ENCODE measurements at regions not wholly inside any gene's neighbourhood (a gene's known extent, or its start where the extent isn't known, plus 50 kb on each side); places are given as distances from the start of the nearest gene placed in this dataset.
"Not testable (repeated sequence)": the region's sequence is repeated elsewhere in the genome, so short reads cannot be mapped to it uniquely, and the experiment has no call there.

- intact Hi-C loops (cut with micrococcal nuclease), result no loop called here
- Mint-ChIP-seq H3K9me3 (peaks cover 8% of the 10 kb centered on the region), H3K27ac (no peak overlapping the region), H3K27me3 (peaks cover 11% of the 10 kb centered on the region), H3K4me3 (no peak overlapping the region), H3K36me3 (ENCODE audit: low read depth) (no peaks in the 10 kb centered on the region), H3K4me1 (peaks cover 20% of the 10 kb centered on the region)
- DNase-seq, result no peak
These were observed 59.5 kb downstream of the SMIM38 start for GRCh38 chr11:69215216-69215615.

- Mint-ChIP-seq H3K4me3 (no peak overlapping the region), H3K27ac (no peak overlapping the region), H3K9me3 (peaks cover 8% of the 10 kb centered on the region), H3K4me1 (peaks cover 18% of the 10 kb centered on the region), H3K27me3 (peaks cover 11% of the 10 kb centered on the region), H3K36me3 (ENCODE audit: low read depth) (no peaks in the 10 kb centered on the region)
- intact Hi-C loops (cut with micrococcal nuclease), result no loop called here
- no peak for DNase-seq
These were observed 60.2 kb downstream of the SMIM38 start for GRCh38 chr11:69215784-69216415.

GRCh38 chr11:69216647-69217051 lies 60.9 kb downstream of the SMIM38 start:
- no peak for DNase-seq

GRCh38 chr11:69217276-69218105 lies 61.8 kb downstream of the SMIM38 start:
- H3K4me3 Mint-ChIP-seq, result no peak overlapping the region

More at GRCh38 chr11:69216647-69217051, 60.9 kb downstream of the SMIM38 start:
- intact Hi-C loops (cut with micrococcal nuclease), result no loop called here
- no peaks in the 10 kb centered on the region for H3K36me3 Mint-ChIP-seq (ENCODE audit: low read depth)
- H3K4me1 Mint-ChIP-seq, result peaks cover 15% of the 10 kb centered on the region
- H3K4me3 Mint-ChIP-seq, result no peak overlapping the region
- peaks cover 6% of the 10 kb centered on the region for H3K27me3 Mint-ChIP-seq
- H3K9me3 Mint-ChIP-seq, result peaks cover 8% of the 10 kb centered on the region
- no peak overlapping the region for H3K27ac Mint-ChIP-seq

GRCh38 chr11:69218271-69218682 lies 62.5 kb downstream of the SMIM38 start:
- H3K4me3 Mint-ChIP-seq, result no peak overlapping the region
- intact Hi-C loops (cut with micrococcal nuclease), result no loop called here
- DNase-seq, result no peak
- peaks cover 8% of the 10 kb centered on the region for H3K9me3 Mint-ChIP-seq
- H3K27ac Mint-ChIP-seq, result no peak overlapping the region
- peaks cover 9% of the 10 kb centered on the region for H3K4me1 Mint-ChIP-seq
- H3K36me3 Mint-ChIP-seq (ENCODE audit: low read depth), result no peaks in the 10 kb centered on the region
- peaks cover 3% of the 10 kb centered on the region for H3K27me3 Mint-ChIP-seq

More at GRCh38 chr11:69217276-69218105, 61.8 kb downstream of the SMIM38 start:
- Mint-ChIP-seq H3K9me3 (peaks cover 8% of the 10 kb centered on the region), H3K36me3 (ENCODE audit: low read depth) (no peaks in the 10 kb centered on the region), H3K27me3 (peaks cover 4% of the 10 kb centered on the region), H3K4me1 (peaks cover 14% of the 10 kb centered on the region), H3K27ac (no peak overlapping the region)
- no peak for DNase-seq
- intact Hi-C loops (cut with micrococcal nuclease), result no loop called here

DNA sequence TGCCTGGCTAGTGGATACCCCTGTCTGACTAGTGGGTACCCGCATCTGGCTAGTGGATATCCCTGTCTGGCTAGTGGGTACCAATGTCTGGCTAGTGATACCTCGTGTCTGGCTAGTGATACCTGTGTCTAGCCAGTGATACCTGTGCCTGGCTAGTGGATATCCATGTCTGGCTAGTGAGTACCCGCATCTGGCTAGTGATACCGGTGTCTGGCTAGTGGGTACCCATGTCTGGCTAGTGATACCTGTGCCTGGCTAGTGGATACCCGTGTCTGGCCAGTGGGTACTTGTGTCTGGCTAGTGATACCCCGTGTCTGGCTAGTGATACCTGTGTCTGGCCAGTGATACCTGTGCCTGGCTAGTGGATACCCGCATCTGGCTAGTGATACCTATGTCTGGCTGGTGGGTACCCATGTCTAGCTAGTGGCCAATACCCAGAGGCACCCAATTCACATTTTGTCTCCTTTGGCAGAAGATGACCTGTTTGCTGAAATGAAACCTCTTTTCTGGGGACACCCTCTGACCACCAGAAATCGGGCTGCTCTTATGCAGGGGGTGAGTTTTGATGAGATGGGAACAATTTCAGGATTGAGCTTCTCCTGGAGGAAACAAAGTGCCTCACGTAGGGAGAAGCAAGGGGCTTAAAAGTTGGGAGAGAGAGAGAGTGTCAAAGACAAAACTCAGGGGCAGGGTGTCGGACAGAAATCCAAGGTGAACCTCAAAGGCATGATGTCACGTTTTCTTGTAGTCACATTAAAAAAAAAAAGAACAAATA lies 63.4 kb downstream of the SMIM38 start:
- intact Hi-C loops (cut with micrococcal nuclease), result no loop called here
- peaks cover 7% of the 10 kb centered on the region for H3K27me3 Mint-ChIP-seq
- no peak overlapping the region for H3K27ac Mint-ChIP-seq
- H3K9me3 Mint-ChIP-seq, result peaks cover 7% of the 10 kb centered on the region
- peaks cover 3% of the 10 kb centered on the region for H3K4me1 Mint-ChIP-seq
- H3K36me3 Mint-ChIP-seq (ENCODE audit: low read depth), result no peaks in the 10 kb centered on the region
- no peak for DNase-seq
- H3K4me3 Mint-ChIP-seq, result no peak overlapping the region

DNA sequence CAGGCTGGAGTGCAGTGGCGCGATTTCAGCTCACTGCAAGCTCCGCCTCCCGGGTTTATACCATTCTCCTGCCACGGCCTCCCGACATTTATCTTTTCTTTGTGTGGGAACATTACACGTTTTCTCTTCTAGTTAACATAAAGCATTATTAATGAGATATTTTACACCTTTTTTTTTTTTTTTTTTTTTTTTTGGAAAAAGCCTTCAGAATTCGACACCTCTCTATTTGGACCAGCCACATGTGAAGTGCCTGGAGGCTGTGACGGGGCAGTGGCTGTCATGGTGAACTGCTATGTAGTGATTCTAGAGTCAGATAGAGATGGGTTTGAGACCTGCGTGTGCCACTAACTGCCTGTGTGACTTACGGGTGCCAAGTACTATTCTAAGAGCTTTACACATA lies 64.3 kb downstream of the SMIM38 start:
- H3K27me3 Mint-ChIP-seq, result peaks cover 12% of the 10 kb centered on the region
- H3K4me1 Mint-ChIP-seq, result peaks cover 2% of the 10 kb centered on the region
- no peak overlapping the region for H3K27ac Mint-ChIP-seq
- no peaks in the 10 kb centered on the region for H3K9me3 Mint-ChIP-seq
- H3K4me3 Mint-ChIP-seq, result no peak overlapping the region
- no peaks in the 10 kb centered on the region for H3K36me3 Mint-ChIP-seq (ENCODE audit: low read depth)
- intact Hi-C loops (cut with micrococcal nuclease), result no loop called here
- DNase-seq, result no peak

DNA sequence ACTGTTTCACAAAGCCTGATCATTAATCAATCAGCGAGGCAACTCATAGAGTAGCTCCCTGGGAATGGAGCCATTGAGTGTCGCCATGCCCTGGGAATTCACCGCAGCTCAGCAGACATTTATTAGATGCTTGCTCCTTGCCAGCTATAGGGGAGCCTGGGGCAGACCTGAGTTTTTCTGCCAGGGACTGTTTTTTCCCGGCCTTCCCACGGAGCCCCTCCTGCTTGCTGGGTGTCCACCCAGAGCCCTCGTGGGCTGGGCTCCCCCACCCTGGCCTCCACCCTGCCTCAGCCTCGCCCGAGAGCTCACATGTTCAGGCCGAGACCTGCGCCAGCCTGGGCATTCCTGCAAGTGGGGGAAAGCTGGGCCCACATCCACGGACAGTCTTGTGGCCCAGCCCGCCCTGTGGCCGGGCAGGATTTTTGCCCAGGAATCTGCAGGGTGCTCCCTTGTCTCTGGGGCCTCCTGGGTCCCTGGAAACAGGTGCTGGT lies 64.9 kb downstream of the SMIM38 start:
- no peak for DNase-seq
- Mint-ChIP-seq H3K4me3 (no peak overlapping the region), H3K9me3 (no peaks in the 10 kb centered on the region), H3K4me1 (peaks cover 1% of the 10 kb centered on the region), H3K36me3 (ENCODE audit: low read depth) (no peaks in the 10 kb centered on the region), H3K27ac (no peak overlapping the region), H3K27me3 (peaks cover 18% of the 10 kb centered on the region)
- intact Hi-C loops (cut with micrococcal nuclease), result no loop called here

GRCh38 chr11:69221086-69221485 lies 65.4 kb downstream of the SMIM38 start:
- Mint-ChIP-seq H3K4me3 (no peak overlapping the region), H3K9me3 (peaks cover 2% of the 10 kb centered on the region), H3K27ac (no peak overlapping the region), H3K36me3 (ENCODE audit: low read depth) (peaks cover 1% of the 10 kb centered on the region), H3K4me1 (no peaks in the 10 kb centered on the region), H3K27me3 (peaks cover 23% of the 10 kb centered on the region)
- no peak for DNase-seq
- intact Hi-C loops (cut with micrococcal nuclease), result no loop called here

DNA sequence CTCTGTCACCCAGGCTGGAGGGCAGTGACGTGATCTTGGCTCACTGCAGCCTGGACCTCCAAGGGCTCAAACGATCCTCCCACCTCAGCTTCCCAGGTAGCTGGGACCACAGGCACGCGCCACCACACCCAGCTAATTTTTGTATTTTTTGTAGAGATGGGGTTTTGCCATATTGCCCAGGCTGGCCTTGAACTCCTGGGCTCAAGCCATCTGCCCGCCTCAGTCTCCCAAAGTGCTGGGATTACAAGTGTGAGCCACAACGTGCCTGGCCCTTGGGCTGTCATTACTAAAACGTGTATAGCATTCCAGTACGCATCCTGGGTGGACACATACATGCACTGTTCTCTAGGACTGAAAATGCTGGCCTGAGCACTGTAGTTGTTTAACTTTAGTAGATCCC lies 65.9 kb downstream of the SMIM38 start:
- H3K27me3 Mint-ChIP-seq, result peaks cover 27% of the 10 kb centered on the region
- H3K4me3 Mint-ChIP-seq; H3K27ac Mint-ChIP-seq; DNase-seq; intact Hi-C loops (cut with micrococcal nuclease); H3K36me3 Mint-ChIP-seq (ENCODE audit: low read depth); H3K9me3 Mint-ChIP-seq; H3K4me1 Mint-ChIP-seq: not testable (repeated sequence)

GRCh38 chr11:69227271-69227670 lies 66.7 kb upstream of the MYEOV start:
- intact Hi-C loops (cut with micrococcal nuclease), result no loop called here
- DNase-seq, result no peak
- Mint-ChIP-seq H3K36me3 (ENCODE audit: low read depth) (peaks cover 3% of the 10 kb centered on the region), H3K4me3 (no peak overlapping the region), H3K9me3 (peaks cover 17% of the 10 kb centered on the region), H3K27ac (no peak overlapping the region), H3K4me1 (no peaks in the 10 kb centered on the region), H3K27me3 (peaks cover 33% of the 10 kb centered on the region)

- no peaks in the 10 kb centered on the region for H3K4me1 Mint-ChIP-seq
- intact Hi-C loops (cut with micrococcal nuclease), result no loop called here
- H3K36me3 Mint-ChIP-seq (ENCODE audit: low read depth), result peaks cover 3% of the 10 kb centered on the region
- H3K9me3 Mint-ChIP-seq, result peaks cover 17% of the 10 kb centered on the region
- peaks cover 29% of the 10 kb centered on the region for H3K27me3 Mint-ChIP-seq
- DNase-seq, result no peak
- H3K27ac Mint-ChIP-seq, result no peak overlapping the region
- no peak overlapping the region for H3K4me3 Mint-ChIP-seq
These were observed 64.4 kb upstream of the MYEOV start for GRCh38 chr11:69229511-69229910.

GRCh38 chr11:69230856-69231425 lies 63.0 kb upstream of the MYEOV start:
- DNase-seq, result no peak
- Mint-ChIP-seq H3K4me1 (no peaks in the 10 kb centered on the region), H3K4me3 (no peak overlapping the region), H3K27ac (no peak overlapping the region), H3K27me3 (peaks cover 15% of the 10 kb centered on the region), H3K9me3 (peaks cover 16% of the 10 kb centered on the region), H3K36me3 (ENCODE audit: low read depth) (peaks cover 3% of the 10 kb centered on the region)
- intact Hi-C loops (cut with micrococcal nuclease), result no loop called here

Data from activated CD4-positive, alpha-beta T cell treated with anti-CD3 and anti-CD28 coated beads, Interleukin-2, amount 10 ng/mL, durations not matched to agents 24 days and 14 days (primary cell).